D721Med (cell line): ENCODE measurements at regions not wholly inside any gene's neighbourhood (a gene's known extent, or its start where the extent isn't known, plus 50 kb on each side); places are given as distances from the start of the nearest gene placed in this dataset.

ENCODE experiments used
- DNase-seq: peaks from one replicate; pipeline ENCODE4 v3.0.0; 2011; ENCODE audit warnings: low spot score; ENCODE audit not compliant: insufficient read length
- FAIRE-seq: peaks from 2 replicates; lab custom pipeline; 2011; peaks lifted over from hg19 to GRCh38; lab: Jason Lieb, UNC
- CTCF ChIP-seq: IDR thresholded peaks from 2 replicates; pipeline ENCODE4 v1.5.1; 2012; ENCODE audit warnings: mild to moderate bottlenecking, control low read depth; ENCODE audit not compliant: insufficient read depth; ENCODE audit errors: missing control alignments

- DNase-seq, result no peak
- TF ChIP-seq CTCF, result no peak
- no peak for FAIRE-seq
Measured at GRCh38 chr1:25026730-25027450, 96.8 kb upstream of the RUNX3 start.

- no peak for FAIRE-seq
- no peak for TF ChIP-seq CTCF
- DNase-seq, result no peak
Measured at GRCh38 chr1:25026304-25026703, 96.2 kb upstream of the RUNX3 start.

- TF ChIP-seq CTCF, result no peak
- FAIRE-seq, result no peak
- DNase-seq, result no peak
Measured at GRCh38 chr1:25024615-25025350, 94.7 kb upstream of the RUNX3 start.

- FAIRE-seq (no peak), DNase-seq (no peak)
- no peak for TF ChIP-seq CTCF
Measured at GRCh38 chr1:25023826-25024225, 93.8 kb upstream of the RUNX3 start.

GRCh38 chr1:25023190-25023578, 93.1 kb upstream of the RUNX3 start:
- TF ChIP-seq CTCF, result no peak
- DNase-seq (no peak), FAIRE-seq (no peak)

GRCh38 chr1:25022361-25023189, 92.5 kb upstream of the RUNX3 start:
- TF ChIP-seq CTCF, result no peak
- FAIRE-seq (no peak), DNase-seq (no peak)
